CD4-positive, alpha-beta T cell treated with Interleukin-2 at 100 ng/mL for 4 hours (primary cell): ENCODE measurements at regions not wholly inside any gene's neighbourhood (a gene's known extent, or its start where the extent isn't known, plus 50 kb on each side); places are given as distances from the start of the nearest gene placed in this dataset.
"Not testable (repeated sequence)": the region's sequence is repeated elsewhere in the genome, so short reads cannot be mapped to it uniquely, and the experiment has no call there.

Source experiments
- DNase-seq: peaks from one replicate; pipeline ENCODE4 v3.0.0-alpha.2; 2020; ENCODE audit warnings: low spot score

DNA sequence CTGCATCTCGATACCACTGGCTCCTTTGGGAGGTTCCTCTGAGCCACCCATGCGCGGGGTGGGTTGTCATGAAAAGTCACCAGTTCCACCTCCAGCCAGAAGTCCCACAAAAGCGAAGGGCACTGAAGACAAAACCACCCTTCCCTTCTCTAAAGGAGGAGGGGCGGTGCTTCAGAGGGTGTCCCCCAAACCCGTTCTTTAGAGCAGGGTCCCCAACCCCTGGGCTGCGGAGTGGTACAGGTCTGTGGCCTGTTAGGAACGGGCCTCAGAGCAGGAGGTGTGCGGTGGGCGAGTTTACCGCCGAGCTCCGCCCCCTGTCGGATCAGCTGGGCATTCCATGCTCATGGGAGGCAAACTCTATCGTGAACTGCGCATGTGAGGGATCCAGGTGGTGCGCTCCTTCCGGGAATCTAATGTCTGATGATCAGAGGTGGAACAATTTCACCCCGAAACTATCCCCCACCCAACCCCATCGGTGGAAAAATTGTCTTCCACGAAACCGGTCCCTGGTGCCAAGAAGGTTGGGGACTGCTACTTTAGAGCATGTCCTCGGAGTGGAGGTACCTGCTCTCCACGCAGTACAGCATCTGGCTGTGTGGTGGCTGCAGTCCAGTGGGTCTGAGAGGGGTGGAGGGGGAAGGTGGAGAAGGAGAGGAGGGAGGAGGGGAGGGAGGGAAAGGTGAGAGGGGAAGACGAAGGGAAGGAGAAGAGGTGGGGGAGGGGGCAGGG, 72.9 kb upstream of the SEPTIN5 start:
- DNase-seq = no peak

GRCh38 chr22:19641983-19642451, 72.3 kb upstream of the SEPTIN5 start:
- DNase-seq = no peak

GRCh38 chr22:19643448-19644313, 70.6 kb upstream of the SEPTIN5 start:
- DNase-seq = no peak

GRCh38 chr22:19644314-19645223, 69.7 kb upstream of the SEPTIN5 start:
- DNase-seq = no peak

GRCh38 chr22:19645391-19645790, 68.9 kb upstream of the SEPTIN5 start:
- no peak for DNase-seq

GRCh38 chr22:19645905-19646304, 68.4 kb upstream of the SEPTIN5 start:
- no peak for DNase-seq

DNA sequence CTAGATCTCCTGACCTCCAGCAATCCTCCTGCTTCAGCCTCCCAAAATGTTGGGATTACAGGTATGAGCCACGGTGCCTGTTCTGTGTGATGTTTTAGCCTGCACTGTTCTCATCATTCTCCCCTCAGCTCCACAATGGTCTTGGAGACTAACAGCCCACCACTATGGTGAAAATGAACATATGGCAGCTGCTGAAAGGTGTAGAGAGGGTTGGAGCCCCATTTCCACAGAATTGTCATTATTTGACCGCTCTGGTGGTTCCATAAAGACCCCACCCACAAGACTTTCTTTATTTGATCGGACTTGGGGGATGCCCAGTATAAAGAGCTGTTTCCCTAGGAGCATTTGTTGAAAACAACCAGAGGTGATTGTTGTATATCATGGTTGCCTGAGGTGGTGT, 67.9 kb upstream of the SEPTIN5 start:
- DNase-seq = no peak

GRCh38 chr22:19648419-19648929, 65.8 kb upstream of the SEPTIN5 start:
- no peak for DNase-seq

- DNase-seq = no peak
These were observed 62.0 kb upstream of the SEPTIN5 start for GRCh38 chr22:19652316-19652715.

DNA sequence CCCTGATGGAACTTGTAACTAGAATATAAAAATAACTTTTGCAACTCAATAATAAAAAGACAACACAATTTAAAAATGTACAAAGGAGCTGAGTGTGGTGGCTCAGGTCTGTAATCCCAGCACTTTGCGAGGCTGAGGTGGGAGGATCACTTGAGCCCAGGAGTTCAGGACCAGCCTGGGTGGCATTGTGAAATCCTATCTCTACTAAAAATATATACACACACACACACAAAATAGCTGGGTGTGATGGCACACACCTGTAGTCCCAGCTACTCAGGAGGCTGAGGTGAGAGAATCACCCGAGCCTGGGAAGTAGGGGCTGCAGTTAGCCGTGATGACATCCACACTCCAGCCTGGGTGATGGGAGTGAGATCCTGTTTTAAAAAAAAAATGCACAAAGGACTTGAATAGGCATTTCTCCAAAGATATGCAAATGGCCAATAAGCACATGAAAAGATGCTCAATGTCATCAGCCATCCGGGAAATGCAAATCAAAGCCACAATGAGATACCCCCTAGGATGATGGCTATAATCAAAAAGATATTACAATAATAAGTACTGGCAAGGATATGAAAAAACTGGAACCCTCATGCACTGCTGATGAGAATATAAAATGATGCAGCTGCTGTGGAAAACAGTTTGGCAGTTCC, 59.8 kb upstream of the SEPTIN5 start:
- no peak for DNase-seq

DNA sequence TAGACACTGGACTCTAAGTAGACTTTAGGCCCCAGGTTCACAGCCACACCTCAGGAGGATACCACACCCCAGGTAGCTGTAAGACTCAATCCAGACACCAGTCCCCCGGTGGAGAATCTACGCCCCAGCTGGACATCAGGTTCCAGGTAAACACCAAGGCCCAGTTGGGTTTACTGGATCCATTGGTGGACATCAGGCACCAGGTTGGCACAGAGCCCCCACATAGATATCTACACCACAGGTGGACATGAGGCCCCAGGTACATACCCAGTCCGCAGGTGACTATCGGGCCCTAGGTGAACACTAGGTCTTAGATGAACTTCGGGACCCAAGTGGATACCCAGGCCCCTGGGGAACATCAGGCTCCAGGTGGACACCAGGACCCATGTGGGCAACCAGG, 58.9 kb upstream of the SEPTIN5 start:
- DNase-seq = no peak

DNA sequence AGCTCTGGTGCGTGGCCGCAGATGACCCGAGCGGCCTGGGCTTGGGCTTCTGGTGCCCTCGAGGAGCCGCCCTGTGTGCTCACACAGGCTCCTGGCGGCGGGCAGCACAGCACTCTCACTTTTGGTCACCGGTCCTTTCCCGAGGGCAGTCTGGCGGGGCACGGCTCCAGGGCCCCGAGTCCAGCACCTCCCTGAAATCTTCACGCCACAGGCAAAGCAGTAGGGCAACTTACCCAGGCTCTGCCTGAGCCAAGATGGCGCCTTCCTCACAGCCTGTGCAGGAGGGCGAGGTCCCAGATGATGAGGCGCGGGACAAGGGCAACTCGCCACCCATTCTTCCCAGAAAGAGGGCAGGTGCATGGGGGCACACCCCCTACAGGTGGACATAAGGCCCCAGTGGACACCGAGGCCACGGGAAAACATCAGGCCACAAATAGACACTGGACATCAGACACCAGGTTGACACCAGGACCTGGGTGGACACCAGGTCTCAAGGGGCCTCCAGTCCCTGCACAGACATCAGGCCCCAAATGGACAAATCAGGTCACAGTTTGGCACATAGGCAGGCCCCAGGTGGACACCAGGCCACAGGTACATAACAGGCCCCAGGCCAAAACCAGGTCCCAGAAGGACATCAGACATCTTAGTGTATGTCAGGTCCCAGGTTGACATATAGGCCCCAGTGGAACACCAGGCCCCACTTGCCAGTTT, 57.6 kb upstream of the SEPTIN5 start:
- no peak for DNase-seq

GRCh38 chr22:19657252-19658056, 56.8 kb upstream of the SEPTIN5 start:
- DNase-seq = no peak

DNA sequence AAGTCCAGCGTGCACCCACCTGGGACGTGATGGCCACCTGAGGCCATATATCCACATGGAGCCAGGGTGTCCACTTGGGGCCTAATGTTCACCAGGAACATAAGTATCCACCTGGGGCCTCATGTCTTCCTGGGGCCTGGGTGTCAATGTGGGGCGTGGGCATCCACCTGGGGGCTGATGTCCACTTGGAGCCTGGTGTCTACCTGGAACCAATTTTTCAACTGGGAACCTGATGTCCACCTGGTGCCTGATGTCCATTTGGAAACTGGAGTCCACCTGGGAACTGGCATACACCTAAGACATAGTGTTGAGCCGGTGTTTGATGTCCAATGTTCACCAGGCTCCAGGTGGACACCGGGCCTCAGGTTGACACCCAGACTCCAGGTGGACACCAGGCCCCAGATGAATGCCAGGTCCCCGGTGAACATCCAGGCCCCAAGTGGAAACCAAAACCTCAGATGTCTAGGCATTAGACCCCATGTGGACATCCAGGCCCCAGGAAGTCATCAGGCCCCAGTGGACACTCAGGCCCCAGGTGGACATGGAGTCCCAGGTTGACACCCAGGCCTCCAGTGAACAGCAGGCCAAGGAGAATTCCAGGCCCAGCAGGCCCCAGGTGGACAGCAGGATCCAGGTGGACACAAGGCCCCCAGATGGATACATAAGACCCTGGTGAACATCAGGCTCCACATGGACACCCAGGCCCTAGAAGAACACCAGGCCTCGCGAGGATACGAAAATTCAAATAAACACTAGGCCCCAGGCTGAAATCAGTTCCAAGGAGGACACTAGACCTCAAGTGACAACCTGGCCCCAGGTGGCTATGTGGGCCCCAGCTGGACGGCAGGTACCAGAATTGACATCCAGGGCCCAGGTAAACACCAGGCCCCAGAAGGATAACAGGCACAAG, 56.0 kb upstream of the SEPTIN5 start:
- DNase-seq = no peak

DNA sequence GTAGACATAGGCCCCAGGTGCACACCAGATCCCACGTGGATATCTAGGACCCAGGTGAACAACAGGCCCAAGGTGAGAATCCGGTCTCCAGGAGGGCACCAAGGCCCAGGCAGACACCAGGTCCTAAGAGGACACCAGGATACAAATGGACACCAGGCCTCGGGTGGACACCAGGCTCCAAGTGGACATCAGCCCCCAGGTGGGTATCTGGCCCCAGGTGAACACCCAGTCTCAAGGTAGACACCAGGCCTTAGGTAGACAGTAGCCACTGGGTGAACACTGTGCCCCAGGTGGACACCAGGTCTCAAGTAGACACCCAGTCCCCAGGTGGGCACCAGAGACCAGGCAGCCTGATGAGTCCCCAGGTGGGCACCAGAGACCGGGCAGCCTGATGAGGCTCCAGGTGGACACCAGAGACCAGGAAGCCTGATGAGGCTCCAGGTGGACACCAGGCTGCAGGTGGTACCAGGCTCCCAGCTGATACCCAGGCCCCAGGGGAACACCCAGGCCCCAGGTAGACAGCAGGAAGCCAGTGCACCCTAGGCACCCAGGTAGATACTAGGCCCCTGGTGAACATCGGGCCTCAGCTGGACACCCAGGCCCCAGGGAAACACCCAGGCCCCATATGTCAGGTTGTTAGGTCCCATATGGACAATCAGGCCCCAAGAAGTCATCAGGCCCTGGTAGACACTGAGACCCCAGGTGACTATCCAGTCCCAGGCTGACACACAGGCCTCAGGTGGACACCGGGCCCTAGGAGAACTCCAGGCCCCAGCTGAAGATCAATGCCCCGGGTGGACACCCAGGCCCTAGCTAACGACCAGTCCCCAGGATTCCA, 55.1 kb upstream of the SEPTIN5 start:
- DNase-seq = no peak

GRCh38 chr22:19659805-19660345, 54.4 kb upstream of the SEPTIN5 start:
- DNase-seq = no peak

DNA sequence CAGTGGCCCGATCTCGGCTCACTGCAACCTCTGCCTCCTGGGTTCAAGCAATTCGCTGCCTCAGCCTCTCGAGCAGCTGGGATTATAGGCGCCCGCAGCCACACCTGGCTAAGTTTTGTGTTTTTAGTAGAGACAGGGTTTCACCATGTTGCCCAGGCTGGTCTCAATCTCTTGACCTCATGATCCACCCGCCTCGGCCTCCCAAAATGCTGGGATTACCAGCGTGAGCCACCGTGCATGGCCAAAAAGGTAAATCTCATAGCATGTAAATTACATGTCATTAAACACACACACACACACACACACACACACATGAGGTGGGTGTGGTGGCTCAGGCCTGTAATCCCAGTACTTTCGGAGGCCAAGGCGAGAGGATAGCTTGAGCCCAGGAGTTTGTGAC, 53.7 kb upstream of the SEPTIN5 start:
- not testable (repeated sequence) for DNase-seq

GRCh38 chr22:19661156-19661555, 53.1 kb upstream of the SEPTIN5 start:
- no peak for DNase-seq
